ENCODE measurements at regions not wholly inside any gene's neighbourhood (a gene's known extent, or its start where the extent isn't known, plus 50 kb on each side); places are given as distances from the start of the nearest gene placed in this dataset.

DNA sequence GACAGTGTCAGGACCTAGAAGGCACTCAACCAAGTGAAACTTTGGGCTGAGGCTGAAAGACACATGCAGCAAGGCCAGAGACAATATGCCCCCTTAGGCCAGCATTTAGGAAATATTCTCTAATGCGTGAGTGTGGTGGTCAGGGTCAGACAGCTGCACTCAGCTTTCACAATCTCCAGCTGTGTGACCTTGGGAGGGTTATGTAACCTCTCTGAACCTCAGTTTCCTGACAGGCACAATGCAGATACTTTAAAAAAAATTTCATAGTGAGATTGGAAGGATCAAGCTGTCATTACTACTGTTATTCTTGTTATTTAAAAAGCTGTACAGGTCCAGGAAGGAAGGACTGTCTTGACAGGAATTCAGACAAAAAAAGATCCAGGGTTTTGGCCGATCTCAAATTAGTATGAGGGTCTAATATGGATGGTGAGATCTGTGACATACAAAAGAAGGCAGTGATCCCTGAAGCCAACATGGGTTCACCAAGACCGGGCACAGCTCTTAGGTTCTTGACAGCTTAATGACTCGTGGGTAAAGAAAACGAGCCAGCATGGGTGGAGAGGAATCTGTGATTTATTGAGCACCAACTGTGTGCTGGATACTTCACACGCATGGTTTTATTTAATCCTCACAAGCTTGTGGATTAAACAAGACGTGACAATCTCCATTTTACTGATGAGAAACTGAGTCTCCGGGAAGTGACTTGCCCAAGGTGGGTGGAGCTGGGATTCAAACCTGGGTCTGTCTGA lies 54.6 kb upstream of the POU3F1 start:
- Histone ChIP-seq H3K36me3 (ENCODE audit: insufficient read depth, low read length) (no peaks in the 10 kb centered on the region), H3K4me1 (ENCODE audit: insufficient read depth, low read length, severe bottlenecking) (no peaks in the 10 kb centered on the region), H3F3A (ENCODE audit: insufficient read depth, low read length) (no peaks in the 10 kb centered on the region), H2AFZ (ENCODE audit: low read length) (no peak overlapping the region), H3K27ac (ENCODE audit: low read depth, low read length, poor library complexity, severe bottlenecking) (no peak overlapping the region), H3K27me3 (ENCODE audit: insufficient read depth, low read length) (peaks cover 3% of the 10 kb centered on the region), H3K4me2 (ENCODE audit: low read length) (no peak overlapping the region), H3K79me2 (ENCODE audit: insufficient read depth, low read length) (no peaks in the 10 kb centered on the region), H3K9me2 (ENCODE audit: low read depth, low read length) (no peaks in the 10 kb centered on the region), H3K9ac (ENCODE audit: low read length) (no peak overlapping the region), H4K20me1 (ENCODE audit: insufficient read depth, low read length) (no peaks in the 10 kb centered on the region), H3K9me3 (ENCODE audit: low read length) (no peaks in the 10 kb centered on the region), H3K4me3 (ENCODE audit: low read depth, low read length, poor library complexity, severe bottlenecking) (no peak overlapping the region)
- TF ChIP-seq, protein P1, sequence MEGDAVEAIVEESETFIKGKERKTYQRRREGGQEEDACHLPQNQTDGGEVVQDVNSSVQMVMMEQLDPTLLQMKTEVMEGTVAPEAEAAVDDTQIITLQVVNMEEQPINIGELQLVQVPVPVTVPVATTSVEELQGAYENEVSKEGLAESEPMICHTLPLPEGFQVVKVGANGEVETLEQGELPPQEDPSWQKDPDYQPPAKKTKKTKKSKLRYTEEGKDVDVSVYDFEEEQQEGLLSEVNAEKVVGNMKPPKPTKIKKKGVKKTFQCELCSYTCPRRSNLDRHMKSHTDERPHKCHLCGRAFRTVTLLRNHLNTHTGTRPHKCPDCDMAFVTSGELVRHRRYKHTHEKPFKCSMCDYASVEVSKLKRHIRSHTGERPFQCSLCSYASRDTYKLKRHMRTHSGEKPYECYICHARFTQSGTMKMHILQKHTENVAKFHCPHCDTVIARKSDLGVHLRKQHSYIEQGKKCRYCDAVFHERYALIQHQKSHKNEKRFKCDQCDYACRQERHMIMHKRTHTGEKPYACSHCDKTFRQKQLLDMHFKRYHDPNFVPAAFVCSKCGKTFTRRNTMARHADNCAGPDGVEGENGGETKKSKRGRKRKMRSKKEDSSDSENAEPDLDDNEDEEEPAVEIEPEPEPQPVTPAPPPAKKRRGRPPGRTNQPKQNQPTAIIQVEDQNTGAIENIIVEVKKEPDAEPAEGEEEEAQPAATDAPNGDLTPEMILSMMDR (IDR thresholded peaks at IDR 0.05; ENCODE audit: low read length): no peak
- no peak for TF ChIP-seq EZH2 (IDR thresholded peaks at IDR 0.05; ENCODE audit: borderline replicate concordance, low read length)

DNA sequence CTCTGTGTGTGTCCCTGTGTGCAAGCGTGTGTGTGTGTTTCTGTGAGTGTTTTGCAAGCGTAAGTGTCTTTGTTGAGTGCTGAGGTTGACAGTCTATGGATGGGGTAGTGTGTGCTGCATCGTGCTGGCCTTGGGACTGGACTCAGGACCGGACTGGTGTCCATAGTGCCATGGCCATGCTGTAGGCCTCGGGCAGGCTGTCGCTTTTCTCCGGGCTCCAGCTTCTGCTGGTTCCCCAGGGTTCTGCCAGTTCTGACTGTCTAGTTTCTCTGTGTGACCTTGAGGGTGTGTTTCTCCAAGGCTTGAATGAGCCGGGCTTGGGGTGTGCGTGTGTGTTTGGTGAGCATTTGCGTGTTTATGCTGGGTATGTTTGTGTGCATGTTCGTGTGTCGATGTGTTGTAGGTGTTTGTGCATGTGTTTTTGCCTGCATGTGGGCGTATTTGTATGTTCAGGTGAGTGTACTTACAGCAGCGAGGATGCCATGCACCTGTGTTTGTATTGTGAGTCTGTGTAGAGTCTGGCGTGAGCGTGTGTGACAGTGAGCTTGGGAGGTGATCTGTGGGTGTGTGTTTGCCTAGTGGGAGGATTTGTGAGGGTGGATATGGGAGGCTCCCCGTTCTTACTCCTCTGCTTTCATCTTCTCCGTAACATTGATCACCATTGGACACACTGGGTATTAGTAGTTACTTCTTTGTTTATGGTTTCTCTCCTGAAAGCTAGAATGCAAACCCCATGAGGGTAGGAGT lies 51.7 kb upstream of the POU3F1 start:
- H3K4me3 ChIP-seq (ENCODE audit: low read depth, low read length, poor library complexity, severe bottlenecking): no peak overlapping the region
- H2AFZ ChIP-seq (ENCODE audit: low read length): no peak overlapping the region
- H3K36me3 ChIP-seq (ENCODE audit: insufficient read depth, low read length): no peaks in the 10 kb centered on the region
- no peak overlapping the region for H3K9ac ChIP-seq (ENCODE audit: low read length)
- no peak for TF ChIP-seq EZH2 (IDR thresholded peaks at IDR 0.05; ENCODE audit: borderline replicate concordance, low read length)
- TF ChIP-seq, protein P1 (IDR thresholded peaks at IDR 0.05; ENCODE audit: low read length): no peak
- H3K9me2 ChIP-seq (ENCODE audit: low read depth, low read length): no peaks in the 10 kb centered on the region
- no peak overlapping the region for H3K27ac ChIP-seq (ENCODE audit: low read depth, low read length, poor library complexity, severe bottlenecking)
- H4K20me1 ChIP-seq (ENCODE audit: insufficient read depth, low read length): no peaks in the 10 kb centered on the region
- no peaks in the 10 kb centered on the region for H3K4me1 ChIP-seq (ENCODE audit: insufficient read depth, low read length, severe bottlenecking)
- H3K9me3 ChIP-seq (ENCODE audit: low read length): no peaks in the 10 kb centered on the region
- H3K4me2 ChIP-seq (ENCODE audit: low read length): no peak overlapping the region
- H3K27me3 ChIP-seq (ENCODE audit: insufficient read depth, low read length): peaks cover 3% of the 10 kb centered on the region
- no peaks in the 10 kb centered on the region for H3F3A ChIP-seq (ENCODE audit: insufficient read depth, low read length)
- no peaks in the 10 kb centered on the region for H3K79me2 ChIP-seq (ENCODE audit: insufficient read depth, low read length)

DNA sequence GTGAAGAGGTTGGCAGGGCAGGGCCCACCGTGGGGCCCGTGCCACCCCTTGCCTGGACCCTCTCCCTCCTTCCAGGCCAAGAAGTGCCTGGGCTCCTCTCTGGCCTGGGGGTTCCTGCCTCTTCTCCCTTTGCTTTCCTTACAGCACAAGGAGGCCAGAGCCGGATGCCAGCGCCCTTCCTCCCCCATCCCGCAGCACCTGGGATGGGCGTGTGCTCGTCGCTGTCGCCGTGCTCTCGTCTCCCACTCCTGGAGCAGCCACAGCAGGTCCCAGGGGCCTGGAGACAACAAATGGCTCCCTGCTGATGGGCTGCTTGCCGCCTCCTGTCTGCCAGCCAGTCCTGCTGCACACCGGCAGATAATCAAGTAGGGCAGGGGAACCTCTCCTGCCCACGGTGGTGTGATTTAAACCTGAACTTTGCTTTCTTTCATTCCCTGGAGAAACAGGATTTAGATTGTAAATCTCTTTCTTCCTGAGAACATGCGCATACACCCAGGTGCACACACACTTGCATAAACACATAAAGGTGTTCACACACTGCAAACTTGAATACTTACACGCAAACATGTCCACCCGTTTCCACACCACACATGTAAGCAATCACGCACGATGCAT lies 50.8 kb upstream of the POU3F1 start:
- no peaks in the 10 kb centered on the region for H3F3A ChIP-seq (ENCODE audit: insufficient read depth, low read length)
- H3K4me3 ChIP-seq (ENCODE audit: low read depth, low read length, poor library complexity, severe bottlenecking): no peak overlapping the region
- H4K20me1 ChIP-seq (ENCODE audit: insufficient read depth, low read length): no peaks in the 10 kb centered on the region
- H3K27me3 ChIP-seq (ENCODE audit: insufficient read depth, low read length): peaks cover 5% of the 10 kb centered on the region
- no peak overlapping the region for H2AFZ ChIP-seq (ENCODE audit: low read length)
- H3K27ac ChIP-seq (ENCODE audit: low read depth, low read length, poor library complexity, severe bottlenecking): no peak overlapping the region
- H3K4me2 ChIP-seq (ENCODE audit: low read length): no peak overlapping the region
- no peaks in the 10 kb centered on the region for H3K9me3 ChIP-seq (ENCODE audit: low read length)
- H3K36me3 ChIP-seq (ENCODE audit: insufficient read depth, low read length): no peaks in the 10 kb centered on the region
- H3K4me1 ChIP-seq (ENCODE audit: insufficient read depth, low read length, severe bottlenecking): no peaks in the 10 kb centered on the region
- H3K9me2 ChIP-seq (ENCODE audit: low read depth, low read length): no peaks in the 10 kb centered on the region
- no peak overlapping the region for H3K9ac ChIP-seq (ENCODE audit: low read length)
- H3K79me2 ChIP-seq (ENCODE audit: insufficient read depth, low read length): no peaks in the 10 kb centered on the region
- TF ChIP-seq, protein P1 (IDR thresholded peaks at IDR 0.05; ENCODE audit: low read length): no peak
- TF ChIP-seq EZH2 (IDR thresholded peaks at IDR 0.05; ENCODE audit: borderline replicate concordance, low read length): no peak

Data from OCI-LY1 (cell line).